Caki2 (cell line): ENCODE measurements at regions not wholly inside any gene's neighbourhood (a gene's known extent, or its start where the extent isn't known, plus 50 kb on each side); places are given as distances from the start of the nearest gene placed in this dataset.

ENCODE experiments used
- DNase-seq: peaks from one replicate; pipeline ENCODE4 v3.0.0-alpha.2; 2015; ENCODE audit warnings: low read depth
- in situ Hi-C: cut with HindIII; loops from 2 replicates; pipeline ENCODE4 v1.10.0; 2016; ENCODE audit warnings: low sequenced_read_pairs, low pct_unique_long_range_greater_than_20kb, mixed read lengths

DNA sequence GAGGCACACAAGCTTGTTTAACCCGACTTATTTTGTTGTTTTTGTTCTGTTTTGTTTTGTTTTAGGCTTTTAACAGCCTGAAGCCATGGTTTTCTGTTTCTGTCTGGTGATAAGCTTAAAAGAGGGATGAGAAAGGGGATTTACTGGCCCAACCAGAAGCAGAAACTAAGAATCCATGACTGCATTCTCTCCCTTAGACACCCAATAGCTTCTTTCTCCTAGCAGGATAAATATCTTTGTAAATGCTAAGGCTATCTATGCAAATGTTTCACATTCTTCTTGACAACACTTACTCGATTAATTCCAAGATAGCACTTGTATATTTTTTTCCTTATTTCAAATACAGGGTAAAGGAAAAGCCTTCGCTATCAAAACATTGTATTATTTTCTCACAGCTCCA lies 53.7 kb upstream of the SMAD1 start:
- no peak for DNase-seq
- in situ Hi-C loops: no loop called here

DNA sequence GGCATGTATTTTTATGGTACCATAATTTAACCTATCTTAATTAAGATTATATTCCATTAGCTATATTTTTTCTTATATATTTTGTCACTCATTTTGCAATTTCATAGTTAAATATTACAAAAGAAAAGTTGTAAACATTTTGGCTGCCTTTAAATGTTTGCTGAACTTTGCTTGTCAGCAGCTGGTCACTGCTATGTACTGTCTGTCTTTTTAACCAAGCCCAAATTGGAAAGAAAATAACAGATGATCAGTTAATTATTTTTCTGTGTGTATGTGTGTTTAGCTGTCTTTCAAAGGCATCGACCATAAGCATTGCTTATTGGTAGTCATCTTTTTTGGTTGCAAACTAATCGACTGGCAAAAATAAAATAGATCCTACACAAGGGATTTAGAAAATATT lies 54.4 kb upstream of the SMAD1 start:
- no peak for DNase-seq
- in situ Hi-C loops: no loop called here

DNA sequence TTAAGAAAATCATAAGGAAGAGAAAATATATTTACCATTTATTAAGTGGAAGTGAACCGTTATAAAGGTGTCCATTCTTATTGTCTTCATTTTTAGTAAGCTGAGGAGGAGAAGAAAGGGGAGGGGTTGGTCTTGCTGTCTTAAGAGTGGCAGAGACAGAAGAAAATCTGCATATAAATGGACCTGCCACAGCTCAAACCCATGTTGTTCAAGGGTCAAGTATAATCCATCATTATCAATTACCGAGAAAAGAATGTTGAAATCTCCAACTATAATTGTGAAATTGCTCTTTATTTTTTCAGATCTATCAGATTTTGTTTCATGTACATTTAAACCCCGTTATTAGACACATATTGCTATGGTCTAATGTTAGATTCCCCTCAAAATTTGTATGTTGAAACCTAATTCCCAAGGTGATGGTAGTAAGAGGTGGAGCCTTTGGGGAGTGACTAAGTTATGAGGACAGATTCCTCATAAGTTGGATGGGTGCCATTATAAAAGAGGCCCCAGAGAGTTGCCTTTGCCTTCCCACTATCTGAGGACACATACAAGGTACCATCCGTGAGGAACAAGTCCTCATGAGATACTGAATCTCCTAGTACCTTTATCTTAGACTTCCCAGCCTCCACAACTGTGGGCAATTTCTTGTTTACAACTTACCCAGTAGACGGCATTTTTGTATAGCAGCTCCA lies 58.5 kb upstream of the SMAD1 start:
- in situ Hi-C loops: no loop called here
- no peak for DNase-seq

- DNase-seq: no peak
- in situ Hi-C loops: no loop called here
Observed at GRCh38 chr4:145420595-145421214, 60.9 kb upstream of the SMAD1 start.

DNA sequence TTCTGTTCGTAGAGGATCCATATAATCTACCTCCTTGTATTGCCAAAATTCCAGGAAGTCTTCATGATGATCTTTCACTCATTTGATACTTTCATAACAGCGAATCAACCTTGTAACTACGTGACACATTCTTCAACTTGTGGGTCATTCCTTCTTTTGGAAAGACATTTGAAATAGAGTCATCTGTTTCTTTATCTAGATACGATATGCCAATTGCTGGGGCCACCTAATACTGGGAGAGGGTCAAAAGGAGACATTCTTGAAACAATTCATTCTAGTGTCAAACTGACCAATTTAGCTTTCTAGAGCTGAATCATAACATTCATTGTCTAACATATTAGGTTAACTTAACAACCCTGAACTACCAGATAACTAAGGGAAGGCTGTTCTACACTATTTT lies 62.9 kb upstream of the SMAD1 start:
- DNase-seq: no peak
- in situ Hi-C loops: no loop called here

GRCh38 chr4:145417348-145418130 lies 64.1 kb upstream of the SMAD1 start:
- DNase-seq: no peak
- in situ Hi-C loops: no loop called here

DNA sequence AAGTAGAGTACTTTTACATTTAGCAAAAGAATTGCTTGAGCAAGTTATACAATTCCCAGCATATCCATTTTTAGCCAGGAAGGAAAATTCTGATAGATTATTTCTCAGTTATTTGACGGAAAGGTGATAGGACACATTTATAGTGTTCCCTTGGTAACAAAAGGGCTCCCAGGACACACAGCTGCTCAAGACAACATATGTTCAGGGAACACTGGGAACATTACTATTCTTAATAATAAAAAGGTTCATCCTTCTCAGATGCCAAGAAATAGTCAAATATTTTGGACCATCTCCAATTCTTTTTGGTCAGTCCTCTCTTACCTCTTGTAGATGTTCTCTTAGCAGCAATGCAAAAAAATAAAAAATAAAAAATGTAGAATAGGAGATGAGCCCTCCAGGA lies 66.8 kb upstream of the SMAD1 start:
- in situ Hi-C loops: no loop called here

GRCh38 chr4:145414226-145414625 lies 67.4 kb upstream of the SMAD1 start:
- in situ Hi-C loops: no loop called here
- no peak for DNase-seq

More for the DNA sequence above, 66.8 kb upstream of the SMAD1 start:
- no peak for DNase-seq

DNA sequence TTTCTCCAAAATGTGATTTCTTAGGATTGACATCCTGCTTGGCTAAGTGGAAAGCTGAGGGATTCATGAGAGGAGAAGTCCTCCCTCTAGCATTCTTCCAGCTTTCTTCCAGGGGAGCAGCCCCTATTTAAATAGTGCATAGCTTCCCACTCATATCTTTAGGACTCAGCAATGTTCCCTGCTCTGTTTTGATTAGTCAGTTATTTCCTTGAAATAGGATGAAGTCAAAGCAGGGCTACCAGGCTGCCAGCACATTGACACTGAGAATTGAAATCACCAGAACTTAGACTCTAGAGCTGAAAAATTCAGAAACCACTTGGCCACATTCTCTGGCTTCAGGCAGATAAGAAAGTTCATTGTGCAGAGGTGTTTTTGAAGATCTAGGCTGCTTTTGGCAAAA lies 74.7 kb upstream of the SMAD1 start:
- in situ Hi-C loops: no loop called here
- no peak for DNase-seq

DNA sequence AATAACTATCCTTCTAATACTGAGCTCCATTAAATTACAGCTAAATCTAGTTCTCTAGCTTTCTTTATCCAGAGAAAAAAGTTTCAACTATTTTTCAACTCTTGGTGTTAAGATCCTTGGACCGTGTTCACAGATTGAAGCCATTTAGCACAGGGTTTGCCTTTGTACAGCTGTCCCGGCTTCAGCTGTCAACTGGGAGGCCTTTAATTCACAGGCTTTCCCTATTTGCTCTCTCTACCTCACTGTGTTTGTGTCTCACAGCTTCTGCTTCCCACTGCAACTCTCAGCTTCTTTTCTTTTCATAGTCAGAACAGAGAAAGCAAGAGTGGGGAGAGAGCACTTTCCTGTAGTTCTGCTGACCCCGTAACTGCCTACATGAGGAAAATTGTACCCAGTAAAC lies 76.9 kb upstream of the SMAD1 start:
- no peak for DNase-seq
- in situ Hi-C loops: no loop called here

DNA sequence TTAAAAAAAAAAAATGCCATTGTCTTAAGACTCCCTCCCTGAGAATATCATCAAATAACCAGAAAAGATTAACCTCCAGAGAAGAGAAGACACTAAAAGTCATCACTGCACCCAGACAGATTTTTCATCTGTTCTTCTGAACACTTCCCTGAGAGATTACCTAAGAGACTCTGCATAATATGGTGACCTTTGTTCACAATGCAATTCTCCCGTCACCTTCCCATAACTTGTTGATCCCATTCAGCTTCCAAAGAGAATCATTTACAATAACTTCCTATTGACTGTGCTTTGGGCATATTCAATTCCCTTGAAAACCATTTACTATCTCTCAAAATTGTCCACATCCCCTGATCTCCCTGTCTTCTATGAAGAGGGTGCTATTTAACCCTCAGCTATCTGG lies 85.1 kb upstream of the SMAD1 start:
- in situ Hi-C loops: no loop called here

GRCh38 chr4:145390571-145390970 lies 91.1 kb upstream of the SMAD1 start:
- DNase-seq: no peak
- in situ Hi-C loops: no loop called here

More for the DNA sequence above, 85.1 kb upstream of the SMAD1 start:
- DNase-seq: no peak

DNA sequence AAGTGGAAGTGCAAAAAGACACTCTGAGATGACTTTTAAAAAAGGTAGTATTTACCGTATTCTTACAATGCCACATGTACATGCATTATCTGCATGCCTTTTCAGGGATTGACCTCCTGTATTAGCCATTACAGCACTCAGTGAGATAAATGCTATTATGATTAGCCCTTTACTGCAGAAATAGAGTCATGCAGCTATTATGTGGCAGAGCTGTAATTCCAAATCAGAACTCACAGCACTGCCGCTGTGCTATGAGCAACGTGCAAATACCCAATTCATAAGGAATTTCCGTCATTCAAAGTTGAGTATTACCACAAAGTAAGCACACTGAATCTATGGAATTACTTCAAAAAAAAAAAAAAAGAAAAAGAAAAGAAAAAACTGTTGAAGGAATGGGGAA lies 92.1 kb upstream of the SMAD1 start:
- in situ Hi-C loops: no loop called here
- no peak for DNase-seq

DNA sequence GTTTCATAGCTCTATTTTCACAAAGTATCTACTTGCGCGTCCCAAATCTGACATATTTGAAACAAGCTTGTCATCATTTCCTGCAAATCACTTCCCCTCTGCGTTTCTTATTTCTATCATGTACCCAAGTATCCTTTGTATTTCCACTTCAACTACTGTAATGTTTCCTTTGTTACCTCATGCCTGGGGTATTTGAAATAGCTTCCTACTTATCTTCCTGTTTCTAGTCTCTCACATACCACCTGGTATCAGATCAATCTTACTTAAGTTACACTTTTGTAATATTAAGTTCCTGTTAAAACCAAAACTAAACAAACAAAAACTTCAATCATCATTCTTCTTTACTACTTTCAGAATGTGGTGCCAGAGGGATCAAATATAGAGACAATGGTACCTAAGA lies 93.6 kb upstream of the SMAD1 start:
- in situ Hi-C loops: no loop called here

DNA sequence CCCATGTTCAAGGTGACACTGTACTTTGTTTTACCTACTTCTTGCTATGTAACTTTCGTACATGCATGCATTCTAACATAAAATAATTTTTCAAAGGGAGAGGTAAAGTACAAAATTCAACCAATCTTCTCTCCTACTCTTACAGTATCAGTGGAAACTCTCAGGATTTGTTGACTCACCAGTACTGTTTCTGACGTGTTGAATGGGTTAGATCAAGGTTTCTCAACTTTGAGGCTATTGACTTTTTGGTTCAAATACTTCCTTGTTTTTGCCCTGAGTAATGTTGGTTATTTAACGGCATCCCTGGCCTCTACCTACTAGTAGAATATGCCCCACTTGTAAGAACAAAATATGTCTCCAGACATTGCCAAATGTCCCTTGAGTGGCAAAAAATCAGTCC lies 94.6 kb upstream of the SMAD1 start:
- in situ Hi-C loops: no loop called here
- no peak for DNase-seq

More for the DNA sequence above, 93.6 kb upstream of the SMAD1 start:
- DNase-seq: no peak

- DNase-seq: no peak
- in situ Hi-C loops: no loop called here
Observed at GRCh38 chr4:145381163-145381562, 100.5 kb upstream of the SMAD1 start.

- in situ Hi-C loops: no loop called here
- no peak for DNase-seq
Observed at GRCh38 chr4:145380123-145380522, 101.5 kb upstream of the SMAD1 start.

DNA sequence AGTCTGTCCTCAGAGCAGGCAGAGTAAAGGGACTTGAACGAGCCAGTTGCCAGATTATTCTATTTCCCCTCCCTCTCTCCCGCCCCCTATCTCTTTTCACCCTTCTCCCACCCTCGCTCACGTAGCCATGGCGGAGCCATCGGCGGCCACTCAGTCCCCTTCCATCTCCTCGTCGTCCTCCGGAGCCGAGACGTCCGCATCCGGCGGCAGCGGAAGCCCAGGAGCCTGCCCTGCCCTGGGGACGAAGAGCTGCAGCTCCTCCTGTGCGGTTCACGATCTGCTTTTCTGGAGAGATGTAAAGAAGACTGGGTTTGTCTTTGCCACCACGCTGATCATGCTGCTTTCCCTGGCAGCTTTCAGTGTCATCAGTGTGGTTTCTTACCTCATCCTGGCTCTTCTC lies 106.2 kb upstream of the SMAD1 start:
- in situ Hi-C loops: no loop called here
- DNase-seq: no peak

DNA sequence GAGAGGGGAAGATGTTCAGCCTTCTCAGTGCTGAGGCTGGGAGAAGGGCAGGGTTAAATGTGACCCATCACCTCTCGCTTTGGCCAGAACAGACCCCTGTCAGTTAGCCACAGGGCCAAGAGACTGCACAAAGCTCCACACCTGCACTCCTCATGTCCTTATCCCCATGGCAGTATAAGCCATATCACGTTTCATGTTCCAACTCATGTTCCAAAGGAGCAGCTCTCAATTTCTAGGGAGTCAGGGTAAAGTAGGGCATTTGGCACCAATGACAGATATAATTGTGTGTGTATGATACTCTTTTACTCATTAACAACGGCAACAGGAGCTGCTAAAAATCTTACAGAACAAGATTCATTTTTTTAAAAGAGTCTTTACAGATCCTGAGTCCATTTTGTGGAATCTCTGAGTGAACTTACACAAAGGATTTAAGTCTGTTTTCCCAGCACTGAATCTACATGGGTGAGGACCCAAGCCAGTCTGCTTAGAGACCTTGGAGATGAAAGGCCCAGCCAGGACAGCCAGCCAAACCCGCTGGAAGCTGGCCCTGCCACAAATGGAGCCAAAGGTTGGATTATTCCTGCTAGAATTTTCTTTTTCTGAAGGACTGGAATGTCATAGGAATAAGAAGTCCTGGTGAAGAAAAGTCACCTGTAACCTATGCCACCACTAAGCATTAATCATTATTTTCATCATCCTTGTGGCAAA lies 129.1 kb upstream of the SMAD1 start:
- in situ Hi-C loops: no loop called here
- no peak for DNase-seq
